HEK293T (cell line): ENCODE measurements at regions not wholly inside any gene's neighbourhood (a gene's known extent, or its start where the extent isn't known, plus 50 kb on each side); places are given as distances from the start of the nearest gene placed in this dataset.

Experiments
- CTCF ChIA-PET: fragments of 350-600 bp; formaldehyde crosslinking; extraction: SDS; loops from one replicate; lab custom pipeline; 2021; ENCODE audit warnings: antibody characterized with exemption, inconsistent platforms; lab: Yijun Ruan, JAX
- POLR2A ChIA-PET: fragments of 350-600 bp; formaldehyde crosslinking; extraction: SDS; loops from one replicate; lab custom pipeline; 2020; ENCODE audit warnings: antibody characterized with exemption, inconsistent platforms; lab: Yijun Ruan, JAX
- DNase-seq: peaks from one replicate; pipeline ENCODE4 v3.0.0; 2012; ENCODE audit warnings: mixed read lengths; ENCODE audit errors: extremely low spot score
- ARNT ChIP-seq: fragments of 450-650 bp; IDR thresholded peaks from 2 replicates; pipeline ENCODE4 v1.6.1; 2017; ENCODE audit warnings: mild to moderate bottlenecking
- BHLHE40 ChIP-seq: fragments of 450-650 bp; IDR thresholded peaks from 2 replicates; pipeline ENCODE4 v1.6.1; 2016; ENCODE audit warnings: mild to moderate bottlenecking, moderate library complexity, borderline replicate concordance
- CTBP1 ChIP-seq: fragments of 450-650 bp; IDR thresholded peaks from 2 replicates; pipeline ENCODE4 v1.6.1; 2016; ENCODE audit warnings: borderline replicate concordance
- ELF4 ChIP-seq: fragments of 450-650 bp; IDR thresholded peaks from 2 replicates; pipeline ENCODE4 v1.6.1; 2017; ENCODE audit warnings: antibody characterized with exemption
- FOXA1 ChIP-seq: fragments of 450-650 bp; IDR thresholded peaks from 2 replicates; pipeline ENCODE4 v1.6.1; 2016; ENCODE audit warnings: mild to moderate bottlenecking
- FOXK2 ChIP-seq: fragments of 450-650 bp; IDR thresholded peaks from 2 replicates; pipeline ENCODE4 v1.6.1; 2016; ENCODE audit warnings: mild to moderate bottlenecking
- FOXM1 ChIP-seq: fragments of 450-650 bp; IDR thresholded peaks from 2 replicates; pipeline ENCODE4 v1.6.1; 2017; ENCODE audit warnings: mild to moderate bottlenecking, borderline replicate concordance
- HDGF ChIP-seq: fragments of 450-650 bp; IDR thresholded peaks from 2 replicates; pipeline ENCODE4 v1.6.1; 2017; ENCODE audit warnings: antibody characterized with exemption, borderline replicate concordance
- L3MBTL2 ChIP-seq: fragments of 450-650 bp; conservative IDR thresholded peaks from 2 replicates; pipeline ENCODE4 v1.6.1; 2016; ENCODE audit warnings: mild to moderate bottlenecking
- LEF1 ChIP-seq: fragments of 450-650 bp; IDR thresholded peaks from 2 replicates; pipeline ENCODE4 v1.6.1; 2017; ENCODE audit warnings: mild to moderate bottlenecking, borderline replicate concordance
- NFRKB ChIP-seq: fragments of 450-650 bp; IDR thresholded peaks from 2 replicates; pipeline ENCODE4 v1.6.1; 2016; ENCODE audit warnings: mild to moderate bottlenecking, moderate library complexity
- SP1 ChIP-seq: fragments of 450-650 bp; IDR thresholded peaks from 2 replicates; pipeline ENCODE4 v1.6.1; 2017
- SUZ12 ChIP-seq: fragments of 450-650 bp; IDR thresholded peaks from 2 replicates; pipeline ENCODE4 v1.6.1; 2016; ENCODE audit warnings: mild to moderate bottlenecking
- TARDBP ChIP-seq: fragments of 450-650 bp; IDR thresholded peaks from 2 replicates; pipeline ENCODE4 v1.6.1; 2016
- ZNF384 ChIP-seq: fragments of 450-650 bp; IDR thresholded peaks from 2 replicates; pipeline ENCODE4 v1.6.1; 2016
- TF ChIP-seq, protein P1 (sequence below): fragments of 450-650 bp; IDR thresholded peaks from 2 replicates; pipeline ENCODE4 v1.6.1; 2016

DNA sequence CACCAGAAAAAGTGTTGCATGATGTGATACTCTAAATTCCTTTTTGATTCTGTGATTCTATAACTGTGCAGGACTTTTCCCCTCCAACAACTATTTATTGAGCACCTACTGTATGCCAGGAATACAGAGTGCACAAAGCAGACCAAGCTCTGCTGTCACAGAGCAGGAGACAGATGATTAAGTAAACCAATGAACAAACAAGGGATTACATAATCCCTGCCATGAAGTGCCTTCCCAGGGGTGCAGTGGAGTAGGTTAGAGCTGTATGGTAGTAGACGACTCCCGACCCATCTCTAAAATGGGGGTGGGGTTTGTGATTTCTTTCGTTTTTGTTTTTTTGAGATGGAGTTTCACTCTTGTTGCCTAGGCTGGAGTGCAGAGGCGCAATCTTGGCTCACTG lies 213.9 kb downstream of the TBX5 start:
- ChIA-PET CTCF (no interaction called here), POLR2A (no interaction called here)
- no peak for DNase-seq
- no peak for TF ChIP-seq ARNT
- TF ChIP-seq CTBP1: no peak
- no peak for TF ChIP-seq FOXA1
- TF ChIP-seq TARDBP: no peak
- TF ChIP-seq SUZ12: no peak
- no peak for TF ChIP-seq NFRKB
- no peak for TF ChIP-seq SP1
- TF ChIP-seq HDGF: no peak
- TF ChIP-seq BHLHE40: no peak
- no peak for TF ChIP-seq FOXM1
- no peak for TF ChIP-seq ZNF384
- no peak for TF ChIP-seq L3MBTL2
- no peak for TF ChIP-seq LEF1
- TF ChIP-seq ELF4: no peak

DNA sequence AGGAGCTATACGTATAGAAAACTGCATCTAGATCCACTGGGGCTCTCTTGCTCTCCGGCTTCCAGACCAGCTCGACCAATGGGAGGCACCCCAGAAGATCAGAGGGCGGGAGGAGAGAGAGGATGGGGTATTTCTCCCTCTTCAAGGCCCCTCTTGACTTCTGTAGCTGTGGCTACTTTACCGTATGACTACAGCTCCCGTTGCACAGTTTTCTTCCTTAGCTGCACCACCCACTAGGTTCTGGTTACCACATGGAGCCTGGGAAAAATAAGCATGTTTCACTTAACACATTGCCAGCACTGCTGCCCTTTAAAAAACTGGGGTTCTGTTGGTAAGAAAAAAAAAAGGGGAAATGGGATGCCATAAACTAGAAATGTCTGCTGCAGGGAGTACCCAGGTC lies 214.4 kb downstream of the TBX5 start:
- POLR2A ChIA-PET: no interaction called here
- TF ChIP-seq CTBP1 (no peak), BHLHE40 (no peak), FOXK2 (no peak), HDGF (no peak), ELF4 (no peak), SUZ12 (no peak), FOXA1 (no peak)
- no peak for DNase-seq
- CTCF ChIA-PET: no interaction called here

DNA sequence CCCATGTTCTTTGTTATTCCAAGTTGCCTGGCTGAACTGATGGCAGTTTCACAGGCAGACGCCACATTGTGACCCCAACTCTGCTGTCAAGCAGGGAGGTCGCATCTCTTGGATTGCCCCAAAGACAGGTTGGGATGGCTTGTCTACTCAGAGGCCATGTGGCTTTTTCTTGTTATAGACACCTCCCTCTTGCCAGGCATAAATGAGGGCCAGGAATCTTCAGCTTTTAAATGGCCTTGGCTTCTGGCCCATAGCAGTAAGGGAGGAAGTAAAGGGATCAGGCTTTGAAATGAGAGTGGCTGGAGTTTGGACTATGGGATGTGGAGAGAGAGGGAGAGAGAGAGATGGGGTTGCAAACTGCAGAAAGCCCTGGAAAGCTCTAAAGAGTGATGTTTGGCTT lies 215.0 kb downstream of the TBX5 start:
- TF ChIP-seq NFRKB (no peak), FOXM1 (no peak), ELF4 (no peak), FOXK2 (no peak), HDGF (no peak), FOXA1 (no peak), SUZ12 (no peak), L3MBTL2 (no peak), TARDBP (no peak), ZNF384 (no peak), CTBP1 (no peak), BHLHE40 (no peak)
- TF ChIP-seq, protein P1, sequence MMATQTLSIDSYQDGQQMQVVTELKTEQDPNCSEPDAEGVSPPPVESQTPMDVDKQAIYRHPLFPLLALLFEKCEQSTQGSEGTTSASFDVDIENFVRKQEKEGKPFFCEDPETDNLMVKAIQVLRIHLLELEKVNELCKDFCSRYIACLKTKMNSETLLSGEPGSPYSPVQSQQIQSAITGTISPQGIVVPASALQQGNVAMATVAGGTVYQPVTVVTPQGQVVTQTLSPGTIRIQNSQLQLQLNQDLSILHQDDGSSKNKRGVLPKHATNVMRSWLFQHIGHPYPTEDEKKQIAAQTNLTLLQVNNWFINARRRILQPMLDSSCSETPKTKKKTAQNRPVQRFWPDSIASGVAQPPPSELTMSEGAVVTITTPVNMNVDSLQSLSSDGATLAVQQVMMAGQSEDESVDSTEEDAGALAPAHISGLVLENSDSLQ: no peak
- DNase-seq: no peak
- POLR2A ChIA-PET: no interaction called here
- CTCF ChIA-PET: no interaction called here

DNA sequence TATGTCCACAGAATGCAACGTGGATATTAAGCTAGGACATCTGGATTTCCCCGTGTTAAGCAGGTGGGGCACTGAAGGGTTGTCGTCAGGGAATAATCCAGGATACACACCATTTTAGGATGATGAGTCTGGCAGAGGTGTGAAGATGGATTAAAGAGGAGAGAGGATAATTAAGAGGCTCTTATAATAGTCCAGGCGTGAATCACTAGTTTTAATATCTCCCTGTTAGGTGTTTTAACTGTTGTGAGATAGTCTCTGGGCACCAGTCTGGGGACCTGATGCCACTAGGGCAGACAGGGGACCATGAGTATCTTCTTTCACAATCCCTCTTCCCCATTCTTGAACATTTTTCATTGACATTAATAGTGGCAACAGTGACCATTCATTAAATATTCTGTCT lies 216.7 kb downstream of the TBX5 start:
- TF ChIP-seq FOXM1 (no peak), LEF1 (no peak), CTBP1 (no peak)
- POLR2A ChIA-PET: no interaction called here
- CTCF ChIA-PET: no interaction called here
- DNase-seq: no peak

DNA sequence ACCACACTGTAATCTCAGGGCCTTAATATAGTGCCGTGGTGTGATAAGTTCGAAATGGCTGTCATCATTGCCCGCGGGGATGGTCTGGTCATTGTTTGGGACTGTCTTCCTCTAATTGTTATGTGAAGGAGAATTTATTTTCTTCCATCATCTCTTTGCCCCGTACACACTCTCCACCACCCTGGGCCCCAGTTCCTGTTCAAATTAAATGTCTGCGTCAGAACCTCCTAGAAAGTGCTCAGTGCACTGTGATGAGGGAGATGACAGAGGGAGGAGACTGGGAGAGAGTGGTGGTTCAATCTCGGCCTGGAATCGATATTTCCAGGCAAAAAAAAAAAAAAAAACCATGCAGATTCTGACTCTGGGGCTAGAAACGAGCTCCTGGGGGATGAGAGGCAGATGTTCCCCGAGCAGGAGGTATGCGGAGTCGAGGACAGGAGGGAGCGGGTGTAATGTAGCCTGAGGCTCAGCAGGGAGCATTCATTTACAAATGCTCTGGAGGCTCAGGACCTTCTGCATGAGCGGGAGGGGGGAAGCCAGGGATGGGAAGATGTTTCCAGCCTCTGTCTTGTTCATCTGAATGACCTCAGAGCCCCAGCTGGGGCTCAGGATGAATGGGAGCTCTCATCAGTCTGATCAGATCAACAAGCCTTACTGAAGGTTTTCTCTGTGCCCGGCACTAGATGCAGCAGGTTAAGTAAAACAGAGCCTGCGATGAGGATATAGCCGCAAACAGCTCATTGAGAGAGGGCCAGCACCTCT lies 219.5 kb downstream of the TBX5 start:
- ChIA-PET CTCF (interaction anchor here (0.7 kb wide), 1 partner anchor 206 kb away, joined by 3 read pairs; no protein-coding TSS in a partner anchor), POLR2A (no interaction called here)
- TF ChIP-seq SUZ12 (no peak), FOXM1 (no peak), NFRKB (no peak), SP1 (no peak), FOXA1 (no peak), ELF4 (no peak)
- DNase-seq: no peak

DNA sequence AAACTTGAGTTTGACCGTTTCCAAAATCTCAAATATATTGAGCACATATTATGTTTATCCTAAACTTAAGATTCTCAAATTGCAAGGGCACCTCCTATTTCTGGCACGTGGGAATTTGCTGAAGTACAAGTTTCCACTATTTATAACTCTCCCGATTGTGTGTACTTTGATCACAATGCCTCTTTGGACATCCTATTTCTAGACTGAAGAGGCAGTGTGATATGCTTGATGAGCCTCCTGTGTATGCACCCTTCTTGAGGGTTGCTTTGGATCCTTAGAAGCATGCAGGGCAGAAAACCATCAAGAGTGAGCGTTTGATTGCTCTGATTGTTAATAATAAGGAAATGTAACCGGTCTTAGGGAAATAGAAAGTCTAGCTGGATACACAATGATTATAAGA lies 218.9 kb upstream of the RBM19 start:
- POLR2A ChIA-PET: no interaction called here
- CTCF ChIA-PET: no interaction called here
- DNase-seq: no peak
- no peak for TF ChIP-seq NFRKB
- no peak for TF ChIP-seq SUZ12
- no peak for TF ChIP-seq ZNF384
- TF ChIP-seq HDGF: no peak
- TF ChIP-seq, protein P1: no peak
- TF ChIP-seq L3MBTL2: no peak
- no peak for TF ChIP-seq CTBP1
- no peak for TF ChIP-seq ELF4
- TF ChIP-seq FOXM1: no peak
- no peak for TF ChIP-seq BHLHE40
- no peak for TF ChIP-seq FOXK2
- no peak for TF ChIP-seq ARNT
- TF ChIP-seq TARDBP: no peak
- TF ChIP-seq FOXA1: no peak

DNA sequence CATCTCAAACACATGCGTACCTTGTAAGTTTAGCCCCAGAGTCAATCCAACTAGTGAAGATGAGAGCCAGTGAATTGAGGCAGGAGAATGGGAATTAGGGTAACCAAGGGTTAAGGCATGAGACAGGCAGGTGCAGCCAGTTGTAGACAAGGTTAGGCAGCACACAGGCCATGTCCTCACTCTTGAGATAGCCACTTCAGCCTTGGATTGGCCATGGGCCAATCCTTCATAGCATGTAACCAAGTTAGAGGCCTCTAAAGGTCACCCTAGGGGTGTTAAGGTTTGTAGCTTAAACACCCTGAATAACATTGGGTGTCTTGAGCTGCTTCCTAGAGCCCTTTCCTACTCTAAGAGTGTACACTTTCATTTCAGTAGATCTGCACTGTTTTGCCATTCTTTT lies 208.2 kb upstream of the RBM19 start:
- POLR2A ChIA-PET: no interaction called here
- no peak for TF ChIP-seq L3MBTL2
- TF ChIP-seq ELF4: no peak
- TF ChIP-seq LEF1: no peak
- no peak for TF ChIP-seq TARDBP
- no peak for TF ChIP-seq FOXM1
- TF ChIP-seq CTBP1: no peak
- no peak for TF ChIP-seq ARNT
- no peak for TF ChIP-seq HDGF
- TF ChIP-seq BHLHE40: no peak
- TF ChIP-seq FOXK2: no peak
- no peak for TF ChIP-seq SP1
- TF ChIP-seq, protein P1: no peak
- no peak for TF ChIP-seq ZNF384
- TF ChIP-seq FOXA1: no peak
- no peak for TF ChIP-seq SUZ12
- TF ChIP-seq NFRKB: no peak
- CTCF ChIA-PET: interaction anchor here (1.4 kb wide), 1 partner anchor 8 kb away, joined by 6 read pairs; no protein-coding TSS in a partner anchor
- no peak for DNase-seq
